Tibial nerve (tissue), 4 donors: ENCODE measurements at regions not wholly inside any gene's neighbourhood (a gene's known extent, or its start where the extent isn't known, plus 50 kb on each side); places are given as distances from the start of the nearest gene placed in this dataset.
"Not testable (repeated sequence)": the region's sequence is repeated elsewhere in the genome, so short reads cannot be mapped to it uniquely, and the experiment has no call there.

Source experiments
- CTCF ChIP-seq, 5 experiments: fragments of 200-600 bp in 3 of 5; fragments of 450-650 bp in 2 of 5; sonication (generic) in 3 of 5; IDR thresholded peaks; one replicate each; pipeline ENCODE4 v1.5.1; 2016 to 2019; ENCODE audit warnings: antibody characterized with exemption in 5 of 5, mild to moderate bottlenecking in 3 of 5, moderate library complexity in 2 of 5
- EP300 ChIP-seq, 2 donors: sonication (generic); formaldehyde crosslinking; IDR thresholded peaks; one replicate each; pipeline ENCODE4 v1.6.1; 2017; ENCODE audit warnings: antibody characterized with exemption in 2 of 2, mild to moderate bottlenecking in 1 of 2
- POLR2A ChIP-seq, 2 donors: fragments of 450-650 bp; IDR thresholded peaks; one replicate each; pipeline ENCODE4 v1.6.1; 2017; ENCODE audit warnings: antibody characterized with exemption in 2 of 2, mild to moderate bottlenecking in 2 of 2, moderate library complexity in 2 of 2

GRCh38 chr4:79158705-79159104 lies 167.2 kb downstream of the NAA11 start:
- TF ChIP-seq CTCF, EP300, POLR2A (IDR thresholded peaks at IDR 0.05): not testable (repeated sequence)
